Ascending aorta (tissue), 2 donors: ENCODE measurements at regions not wholly inside any gene's neighbourhood (a gene's known extent, or its start where the extent isn't known, plus 50 kb on each side); places are given as distances from the start of the nearest gene placed in this dataset.

Experiments used
- DNase-seq, 2 donors: peaks; one replicate each; pipeline ENCODE4 v3.0.0-alpha.2; 2019; ENCODE audit warnings: low spot score in 2 of 2
- H3K27ac ChIP-seq, 2 donors: fragments of 200-600 bp; sonication (generic); one replicate each; pipeline ENCODE4 v1.5.1; 2016 to 2017; ENCODE audit warnings: mild to moderate bottlenecking in 1 of 2
- H3K27me3 ChIP-seq: fragments of 200-600 bp; sonication (generic); one replicate; pipeline ENCODE4 v1.5.1; 2017
- H3K36me3 ChIP-seq, 2 donors: fragments of 200-600 bp; sonication (generic); one replicate each; pipeline ENCODE4 v1.5.1; 2016
- H3K4me1 ChIP-seq, 2 donors: fragments of 200-600 bp; sonication (generic); one replicate each; pipeline ENCODE4 v1.5.1; 2016 to 2017; ENCODE audit warnings: mild to moderate bottlenecking in 1 of 2
- H3K4me3 ChIP-seq, 2 donors: fragments of 200-600 bp; sonication (generic); one replicate each; pipeline ENCODE4 v1.5.1; 2016 to 2017; ENCODE audit warnings: mild to moderate bottlenecking in 1 of 2
- H3K9me3 ChIP-seq, 2 donors: fragments of 200-600 bp; sonication (generic); one replicate each; pipeline ENCODE4 v1.5.1; 2016
- CTCF ChIP-seq, 3 experiments: fragments of 200-600 bp in 2 of 3; fragments of 450-650 bp in 1 of 3; sonication (generic) in 2 of 3; IDR thresholded peaks; one replicate each; pipeline ENCODE4 v1.5.1; 2016 to 2019; ENCODE audit warnings: antibody characterized with exemption in 3 of 3, mild to moderate bottlenecking in 1 of 3, moderate library complexity in 1 of 3
- intact Hi-C: fragments of 100-400 bp; cut with DNase I; formaldehyde crosslinking; loops from one replicate; pipeline ENCODE4 v1.15.1; 2023

DNA sequence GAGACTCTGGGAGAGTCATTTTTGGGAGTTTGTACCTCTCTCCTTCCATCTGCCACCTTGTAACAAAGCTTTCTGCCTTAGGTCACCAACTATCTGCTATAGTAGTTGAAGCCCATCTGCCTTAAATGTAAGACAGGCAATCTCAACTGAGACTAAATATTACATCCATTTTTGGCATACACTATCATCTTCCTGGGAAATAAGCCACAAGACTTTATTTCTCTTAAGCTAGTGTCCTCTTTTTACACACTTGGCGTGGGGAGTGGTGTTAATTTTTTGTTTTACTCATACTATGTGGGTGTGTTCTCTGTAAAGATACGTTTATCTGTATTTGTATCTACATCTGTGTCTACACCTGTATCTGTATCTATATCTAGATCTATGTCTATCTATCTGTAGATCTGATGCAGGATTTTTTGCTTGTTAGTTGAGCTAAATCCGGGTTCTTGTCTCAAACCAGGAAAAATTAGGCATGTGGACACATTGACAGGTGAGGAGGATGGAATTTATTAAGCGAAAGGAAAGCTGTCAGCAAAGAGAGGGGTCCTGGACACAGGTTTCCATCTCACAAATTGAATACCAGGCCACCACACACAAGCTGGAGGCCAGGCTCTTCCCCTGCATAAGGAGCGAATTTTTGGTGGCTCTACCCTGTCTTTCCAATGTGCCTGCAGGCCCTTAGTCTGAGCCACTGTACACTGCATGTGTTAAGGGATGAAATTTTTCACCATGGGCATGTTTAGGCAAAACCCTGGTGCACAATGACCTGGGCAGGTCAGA is 64.8 kb upstream of the RND3 start:
- Histone ChIP-seq H3K27me3 (no peaks in the 10 kb centered on the region), H3K36me3 (no peaks in the 10 kb centered on the region), H3K4me1 (no peaks in the 10 kb centered on the region), H3K4me3 (no peak overlapping the region), H3K27ac (no peak overlapping the region), H3K9me3 (no peaks in the 10 kb centered on the region)
- no peak for TF ChIP-seq CTCF (IDR thresholded peaks at IDR 0.05)
- intact Hi-C loops = no loop called here
- DNase-seq = no peak

DNA sequence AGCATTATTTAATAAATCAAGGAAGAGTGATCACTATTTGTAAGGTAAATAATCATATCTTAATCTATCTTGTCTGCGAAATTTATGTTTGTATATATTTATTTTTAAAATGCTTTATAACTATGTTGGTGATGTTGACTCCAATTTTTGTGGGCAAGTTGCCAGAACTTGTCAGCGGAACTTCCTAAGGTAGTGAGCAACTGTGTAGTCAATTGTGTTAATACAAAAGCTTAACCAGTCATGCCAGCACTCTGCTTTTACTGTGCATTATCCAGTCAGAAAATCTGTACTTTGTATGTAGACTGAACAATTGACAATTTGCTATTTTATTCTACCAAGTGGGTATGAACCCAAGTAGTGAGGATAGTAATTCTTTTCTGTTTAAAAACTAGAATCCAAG is 61.9 kb upstream of the RND3 start:
- no peaks in the 10 kb centered on the region for H3K36me3 ChIP-seq
- H3K27ac ChIP-seq = no peak overlapping the region
- no peak overlapping the region for H3K4me3 ChIP-seq
- no peak for TF ChIP-seq CTCF (IDR thresholded peaks at IDR 0.05)
- no peaks in the 10 kb centered on the region for H3K27me3 ChIP-seq
- no peaks in the 10 kb centered on the region for H3K4me1 ChIP-seq
- H3K9me3 ChIP-seq = no peaks in the 10 kb centered on the region
- intact Hi-C loops = no loop called here
- no peak for DNase-seq

GRCh38 chr2:150548527-150548926 is 61.1 kb upstream of the RND3 start:
- H3K4me3 ChIP-seq = no peak overlapping the region
- H3K9me3 ChIP-seq = no peaks in the 10 kb centered on the region
- no peak overlapping the region for H3K27ac ChIP-seq
- H3K27me3 ChIP-seq = no peaks in the 10 kb centered on the region
- intact Hi-C loops = no loop called here
- no peaks in the 10 kb centered on the region for H3K4me1 ChIP-seq
- H3K36me3 ChIP-seq = no peaks in the 10 kb centered on the region
- no peak for DNase-seq
- no peak for TF ChIP-seq CTCF (IDR thresholded peaks at IDR 0.05)

DNA sequence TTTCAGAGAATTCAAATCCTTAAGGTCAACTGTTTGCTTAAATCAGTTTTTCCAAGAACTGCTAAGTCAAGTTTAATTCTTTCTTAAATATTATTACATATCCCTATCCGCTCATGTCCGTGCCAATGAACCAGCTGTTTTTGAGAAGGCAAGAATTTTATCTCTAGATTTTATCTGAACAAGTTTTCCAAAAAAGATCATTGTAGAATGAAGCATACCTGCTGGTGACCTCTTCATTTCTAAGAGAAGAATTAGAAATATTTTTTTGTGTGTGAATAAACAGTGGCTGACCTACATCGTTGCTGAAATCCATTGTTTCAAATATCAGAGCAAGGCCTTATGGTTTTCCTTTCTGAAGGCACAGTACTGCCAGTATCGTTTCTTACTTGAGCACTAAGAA is 58.4 kb upstream of the RND3 start:
- Histone ChIP-seq H3K9me3 (no peaks in the 10 kb centered on the region), H3K27ac (no peak overlapping the region), H3K4me3 (no peak overlapping the region), H3K4me1 (no peaks in the 10 kb centered on the region), H3K27me3 (no peaks in the 10 kb centered on the region), H3K36me3 (no peaks in the 10 kb centered on the region)
- intact Hi-C loops = no loop called here
- no peak for TF ChIP-seq CTCF (IDR thresholded peaks at IDR 0.05)
- no peak for DNase-seq

DNA sequence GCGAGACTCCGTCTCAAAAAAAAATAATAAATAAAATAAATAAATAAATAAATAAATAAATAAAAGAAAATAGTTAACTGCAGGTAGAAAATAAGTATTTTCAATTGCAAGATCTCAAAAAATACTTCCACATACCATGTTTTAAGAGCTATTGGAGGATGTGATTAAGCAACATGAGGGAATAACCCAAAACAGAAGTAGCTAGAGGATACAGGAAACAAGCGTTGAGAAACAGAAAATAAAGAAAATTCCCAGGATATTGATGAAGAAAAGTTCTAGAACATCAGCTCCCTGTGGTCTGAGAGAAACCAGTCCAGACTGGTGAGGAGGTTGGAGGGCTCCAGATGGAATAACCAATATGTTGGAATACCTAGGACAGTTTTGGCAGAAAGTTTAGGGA is 57.3 kb upstream of the RND3 start:
- Histone ChIP-seq H3K27me3 (no peaks in the 10 kb centered on the region), H3K4me3 (no peak overlapping the region), H3K4me1 (no peaks in the 10 kb centered on the region), H3K36me3 (no peaks in the 10 kb centered on the region), H3K9me3 (no peaks in the 10 kb centered on the region), H3K27ac (no peak overlapping the region)
- no peak for TF ChIP-seq CTCF (IDR thresholded peaks at IDR 0.05)
- intact Hi-C loops = no loop called here
- DNase-seq = no peak

GRCh38 chr2:150542692-150543091 is 55.2 kb upstream of the RND3 start:
- no peaks in the 10 kb centered on the region for H3K4me1 ChIP-seq
- no peak for DNase-seq
- H3K9me3 ChIP-seq = no peaks in the 10 kb centered on the region
- no peak overlapping the region for H3K4me3 ChIP-seq
- H3K36me3 ChIP-seq = no peaks in the 10 kb centered on the region
- intact Hi-C loops = no loop called here
- H3K27ac ChIP-seq = no peak overlapping the region
- TF ChIP-seq CTCF (IDR thresholded peaks at IDR 0.05) = no peak
- no peaks in the 10 kb centered on the region for H3K27me3 ChIP-seq
